Spleen (tissue), 7 donors: ENCODE measurements at regions not wholly inside any gene's neighbourhood (a gene's known extent, or its start where the extent isn't known, plus 50 kb on each side); places are given as distances from the start of the nearest gene placed in this dataset.

Experiments used
- CTCF ChIP-seq, 11 experiments: fragments of 200-600 bp in 7 of 11; fragments of 450-650 bp in 4 of 11; sonication (generic) in 4 of 11; IDR thresholded peaks in 8 of 11; conservative IDR thresholded peaks in 3 of 11; 1 replicate in 7 of 11; 2 replicates in 4 of 11; pipeline versions ENCODE4 v1.4.0 to v1.8.0; 2016 to 2021; ENCODE audit warnings: antibody characterized with exemption in 11 of 11, inconsistent platforms in 4 of 11, mild to moderate bottlenecking in 1 of 11
- POLR2AphosphoS5 ChIP-seq, 3 donors: sonication (generic); formaldehyde crosslinking; IDR thresholded peaks; one replicate each; pipeline ENCODE4 v1.5.1; 2017; ENCODE audit warnings: antibody characterized with exemption in 3 of 3
- donor health status: DM: no; HTN: no; CAD: no; lungs with moderate emphysema.
- donor health status: DM: no; HTN: no; CAD: no.
- donor health status: DM: no; HTN: no; CAD: no.

GRCh38 chr7:42431873-42432272 lies 194.9 kb upstream of the GLI3 start:
- TF ChIP-seq CTCF (IDR thresholded peaks at IDR 0.05 in 8 of 11, conservative IDR thresholded peaks at IDR 0.05 in 3 of 11) (no peak), POLR2AphosphoS5 (IDR thresholded peaks at IDR 0.05) (no peak)
